NCI-H69 (cell line): ENCODE measurements at regions not wholly inside any gene's neighbourhood (a gene's known extent, or its start where the extent isn't known, plus 50 kb on each side); places are given as distances from the start of the nearest gene placed in this dataset.

Experiments used
- DNase-seq: peaks from one replicate; lab custom pipeline; 2025; lab: John Stamatoyannopoulos, UW

GRCh38 chr5:106880656-106881055 is 790.1 kb downstream of the EFNA5 start:
- no peak for DNase-seq

- DNase-seq, result no peak
These were observed 792.9 kb downstream of the EFNA5 start for GRCh38 chr5:106877881-106878280.

- DNase-seq, result peak; percentile 78
These were observed 794.0 kb downstream of the EFNA5 start for GRCh38 chr5:106876665-106877194.

- no peak for DNase-seq
These were observed 794.5 kb downstream of the EFNA5 start for GRCh38 chr5:106876298-106876622.

DNA sequence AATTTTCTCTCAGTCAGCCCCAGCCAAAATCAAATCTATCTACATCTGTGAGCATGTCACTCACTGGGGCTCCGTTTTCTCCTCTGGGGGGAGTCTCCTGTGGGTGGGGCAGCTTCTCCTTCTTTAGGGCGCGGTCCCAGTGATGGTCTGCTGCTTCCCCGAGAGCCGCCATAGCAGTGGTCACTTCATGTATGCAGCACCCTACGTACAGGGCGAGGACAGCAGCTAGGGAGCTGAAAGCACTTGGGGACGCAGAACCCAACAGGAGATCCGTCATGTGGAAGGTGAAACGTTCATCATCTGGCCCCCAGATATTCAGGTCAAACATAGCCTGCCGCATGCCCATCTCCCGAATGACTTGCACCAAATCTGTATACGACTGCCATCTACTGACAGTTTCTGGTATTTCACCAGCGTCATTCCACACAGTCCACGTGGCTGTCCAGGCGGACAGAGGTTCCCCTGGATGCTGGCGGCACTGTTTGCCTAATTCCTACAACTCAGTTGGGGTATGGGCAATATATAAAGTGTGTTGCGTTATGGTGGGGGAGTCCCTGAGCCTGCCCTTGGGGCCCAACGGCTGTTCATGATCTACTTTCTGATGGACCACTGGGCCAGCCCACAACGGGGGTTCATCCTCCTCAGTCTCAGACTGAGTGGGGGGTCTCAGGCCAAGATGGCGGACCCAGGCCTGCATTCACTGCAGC is 795.0 kb downstream of the EFNA5 start:
- peak; percentile 28 for DNase-seq

DNA sequence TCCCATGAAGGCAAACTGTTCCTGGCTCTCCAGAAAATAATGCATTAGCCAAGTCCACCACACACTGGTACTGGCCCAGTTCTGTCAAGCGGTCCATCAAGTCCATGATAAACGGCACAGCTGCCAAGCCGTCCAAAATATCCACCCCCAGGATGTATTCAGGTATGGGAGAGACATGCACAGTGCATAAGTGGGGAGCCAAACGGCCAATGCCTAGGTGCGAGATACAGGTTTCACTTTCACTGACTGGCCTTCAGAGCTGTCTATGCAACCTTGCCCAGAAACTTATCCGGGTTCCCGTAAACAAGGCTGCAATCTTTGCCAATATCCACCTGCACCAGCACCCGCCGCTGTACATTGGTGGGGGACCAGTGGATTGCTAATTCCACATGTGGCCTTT is 795.8 kb downstream of the EFNA5 start:
- DNase-seq, result no peak

DNA sequence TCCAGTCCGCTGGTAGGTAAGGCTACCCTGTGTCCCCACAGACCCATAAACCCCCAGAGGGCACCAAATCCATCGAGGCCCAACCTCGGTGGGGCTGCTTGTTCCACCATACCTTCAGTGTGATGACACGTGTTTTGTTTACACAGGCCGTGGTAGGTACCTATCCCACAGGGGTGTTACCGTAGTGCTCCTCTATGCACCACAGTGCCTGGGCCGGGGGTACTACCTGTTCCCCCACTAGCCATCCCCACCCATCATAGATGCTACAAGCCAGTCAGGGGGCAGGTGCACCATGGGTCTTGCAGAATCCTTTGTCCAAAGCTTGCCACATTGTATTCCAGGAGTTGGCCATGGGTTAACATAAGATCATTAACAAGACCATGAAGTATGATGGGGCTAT is 796.2 kb downstream of the EFNA5 start:
- no peak for DNase-seq

- DNase-seq, result peak; percentile 99
These were observed 797.2 kb downstream of the EFNA5 start for GRCh38 chr5:106873568-106873967.

- no peak for DNase-seq
These were observed 805.5 kb downstream of the EFNA5 start for GRCh38 chr5:106865279-106865678.

- DNase-seq, result peak; percentile 90
These were observed 808.1 kb downstream of the EFNA5 start for GRCh38 chr5:106862450-106863193.

GRCh38 chr5:106860398-106861044 is 810.2 kb downstream of the EFNA5 start:
- no peak for DNase-seq

DNA sequence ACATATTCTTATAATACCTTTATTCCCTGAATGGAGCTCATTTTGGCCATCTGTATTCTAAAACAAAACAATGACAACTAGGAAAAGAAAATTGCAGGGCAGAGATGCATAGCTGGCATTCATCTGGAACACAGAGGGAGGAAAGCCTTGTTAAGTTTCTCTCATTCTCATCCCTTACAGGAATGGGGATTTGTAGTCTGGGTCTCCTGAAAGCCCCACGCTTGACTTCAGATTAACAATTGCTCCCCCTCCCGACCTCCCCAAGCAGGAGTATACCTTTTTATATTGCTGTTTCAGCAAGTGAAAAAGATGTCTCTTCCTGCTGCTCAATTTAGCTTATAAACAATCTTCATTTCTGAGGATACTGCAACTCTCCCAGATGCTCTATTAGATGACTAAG is 812.1 kb downstream of the EFNA5 start:
- DNase-seq, result peak; percentile 79

- peak; percentile 69 for DNase-seq
These were observed 815.8 kb downstream of the EFNA5 start for GRCh38 chr5:106854922-106855321.

- DNase-seq, result peak; percentile 55
These were observed 816.5 kb downstream of the EFNA5 start for GRCh38 chr5:106854105-106854687.

DNA sequence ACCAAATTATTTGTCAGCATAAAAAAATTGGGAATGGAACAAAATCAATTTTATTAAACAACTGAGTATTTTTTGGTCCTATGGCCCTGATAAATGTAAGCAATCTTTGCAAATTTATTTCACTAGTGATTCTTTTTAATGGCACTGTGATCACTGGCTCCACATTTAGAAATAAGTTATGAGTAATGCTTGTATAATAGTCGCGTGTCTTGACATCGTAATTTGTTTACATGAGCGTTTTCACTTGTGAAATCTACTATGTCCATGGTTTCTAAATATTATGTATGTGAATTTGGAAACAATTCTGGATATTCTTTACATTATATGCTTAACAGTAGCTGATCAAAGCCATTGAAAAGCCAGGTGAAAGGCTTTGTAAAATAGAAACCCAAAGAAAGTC is 817.5 kb downstream of the EFNA5 start:
- DNase-seq, result no peak

GRCh38 chr5:106849266-106849665 is 821.5 kb downstream of the EFNA5 start:
- DNase-seq, result peak; percentile 47

DNA sequence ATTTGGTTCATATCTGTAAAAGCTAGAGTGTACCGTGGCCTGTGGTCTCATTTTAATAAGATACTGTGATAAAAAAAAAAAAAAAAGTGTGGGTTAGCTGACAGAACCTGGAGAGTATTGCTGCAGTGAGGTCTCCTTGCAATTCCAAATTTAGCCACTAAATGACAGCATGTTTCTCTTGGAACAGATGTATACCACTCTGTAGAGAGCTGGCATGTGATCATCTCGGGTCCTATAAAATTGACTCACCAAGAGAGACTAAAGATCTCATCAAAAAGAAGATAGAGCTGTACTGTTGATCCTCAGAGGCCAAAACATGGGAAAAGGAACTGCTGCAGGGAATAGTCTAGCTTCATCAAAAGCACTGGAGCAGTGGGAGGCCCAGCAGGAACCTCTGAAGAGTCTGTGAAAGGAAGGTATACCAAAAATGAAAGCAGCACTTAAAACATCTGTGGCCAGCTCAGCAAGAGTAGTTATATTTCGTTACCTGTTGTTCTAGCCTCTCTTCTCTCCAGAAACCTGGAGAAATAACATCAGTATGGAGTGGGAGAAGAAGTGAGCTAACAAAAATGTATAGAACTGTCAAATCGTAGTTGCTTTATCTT is 826.8 kb downstream of the EFNA5 start:
- peak; percentile 64 for DNase-seq

DNA sequence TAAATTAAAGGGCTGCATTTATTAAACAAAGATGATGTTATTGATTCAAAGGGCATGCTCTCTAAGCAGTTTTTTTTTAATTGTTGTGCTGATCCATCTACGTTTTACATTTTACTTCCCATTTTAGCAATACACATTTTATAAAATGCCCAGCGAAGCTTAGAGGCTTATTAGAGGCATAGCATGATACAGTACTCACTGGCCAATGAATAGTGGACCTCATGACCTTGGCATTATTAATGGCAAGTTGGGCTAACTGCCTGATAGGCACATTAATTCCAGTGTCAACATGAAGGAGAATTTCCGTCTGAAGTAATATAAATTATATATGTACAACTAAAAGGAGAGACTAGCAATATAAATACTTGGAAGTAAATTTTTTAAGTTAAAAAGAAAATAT is 837.2 kb downstream of the EFNA5 start:
- no peak for DNase-seq

DNA sequence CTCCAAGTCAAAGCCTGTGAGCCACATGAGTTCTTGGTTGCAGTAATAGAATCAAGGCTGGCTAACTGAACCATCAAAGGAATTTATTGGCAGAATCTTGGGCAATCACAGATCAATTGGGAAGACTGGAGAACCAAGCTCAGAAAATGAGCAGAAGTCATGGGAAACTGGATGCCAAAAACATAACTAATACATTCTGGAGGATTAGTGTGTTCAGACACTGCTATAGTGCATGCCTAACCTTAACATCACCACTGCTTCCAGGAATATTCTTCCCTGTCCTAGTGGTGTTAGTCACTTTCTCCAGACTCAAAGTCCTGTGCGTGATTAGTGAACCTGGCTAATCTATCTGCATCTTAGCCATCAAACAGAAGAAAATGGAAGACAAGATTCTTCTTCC is 843.7 kb downstream of the EFNA5 start:
- no peak for DNase-seq

DNA sequence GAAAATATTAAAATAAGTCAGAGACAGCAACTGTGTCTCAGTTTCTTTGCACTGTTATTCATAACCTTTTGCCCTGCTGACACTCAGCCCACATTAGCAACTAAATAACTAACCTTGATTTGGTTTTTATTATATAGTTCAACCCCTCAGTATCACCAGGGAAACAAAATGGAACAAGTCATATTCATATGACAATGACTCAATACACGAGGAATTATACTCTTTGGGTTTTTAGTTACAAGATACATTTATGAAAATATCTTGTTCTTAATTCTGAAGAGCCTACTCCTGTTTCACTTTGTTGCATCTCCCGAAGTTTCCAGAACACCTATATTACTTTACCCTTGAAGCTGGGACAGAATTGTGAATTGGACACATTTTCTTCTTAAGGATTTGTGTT is 845.4 kb downstream of the EFNA5 start:
- no peak for DNase-seq

DNA sequence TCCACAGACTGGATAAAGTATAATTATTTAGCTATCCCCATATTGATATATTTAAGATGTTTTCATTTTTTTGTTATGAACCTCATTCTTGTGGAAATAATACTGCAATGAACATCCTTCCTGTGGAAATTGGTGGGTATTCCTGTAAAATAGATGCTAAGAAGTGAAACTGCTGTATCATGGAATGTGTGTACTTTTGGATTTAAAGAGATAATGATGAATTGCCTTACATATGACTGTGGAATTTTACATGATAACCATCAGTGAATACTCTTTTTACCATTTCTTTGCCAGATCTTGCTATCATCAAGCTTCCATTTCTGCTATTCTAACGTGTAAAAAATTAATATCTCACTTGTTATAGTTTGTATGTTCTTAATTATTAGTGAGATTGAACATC is 847.9 kb downstream of the EFNA5 start:
- DNase-seq, result no peak

DNA sequence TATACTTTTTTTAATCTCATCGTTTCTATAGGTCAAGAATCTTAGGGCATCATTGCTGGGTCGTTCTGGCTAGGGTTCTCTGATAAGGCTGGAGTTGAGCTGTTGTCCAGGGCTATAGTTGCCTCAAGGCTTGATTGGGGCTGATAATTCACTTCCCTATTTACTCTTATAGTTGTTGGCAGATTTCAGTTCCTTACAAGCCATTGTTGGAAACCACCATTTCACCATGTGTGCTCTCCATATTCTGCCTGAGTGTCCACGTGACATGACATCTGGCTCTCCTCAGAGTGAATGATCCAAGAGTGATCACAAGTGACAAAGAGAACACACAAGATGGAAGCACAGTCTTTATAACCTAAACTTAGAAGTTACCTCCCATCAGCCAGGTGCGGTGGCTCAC is 852.2 kb downstream of the EFNA5 start:
- DNase-seq, result no peak
